ENCODE measurements at regions not wholly inside any gene's neighbourhood (a gene's known extent, or its start where the extent isn't known, plus 50 kb on each side); places are given as distances from the start of the nearest gene placed in this dataset.
A peak's percentile ranks its signal among the peaks of the same experiment; 100 is the strongest.

DNA sequence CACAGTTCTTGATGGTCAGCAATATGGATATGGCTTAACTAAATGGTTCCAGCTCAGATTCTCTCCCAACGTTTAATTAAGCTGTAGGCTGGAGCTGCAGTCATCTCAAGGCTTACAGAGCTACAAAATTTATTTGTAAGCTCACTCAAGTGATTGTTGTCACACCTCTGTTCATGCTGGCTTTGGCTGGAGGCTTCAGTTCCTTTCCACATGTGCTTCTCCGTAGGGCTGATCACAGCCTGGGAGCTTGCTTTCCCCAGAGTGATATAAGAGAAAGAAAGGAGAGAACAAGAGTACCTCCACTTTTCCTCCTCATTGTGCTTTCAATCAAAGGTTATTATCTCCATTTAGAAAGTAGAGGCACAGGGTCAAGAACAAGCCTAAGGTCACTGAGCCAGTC lies 182.7 kb upstream of the KCNN2 start:
- no peak for DNase-seq

DNA sequence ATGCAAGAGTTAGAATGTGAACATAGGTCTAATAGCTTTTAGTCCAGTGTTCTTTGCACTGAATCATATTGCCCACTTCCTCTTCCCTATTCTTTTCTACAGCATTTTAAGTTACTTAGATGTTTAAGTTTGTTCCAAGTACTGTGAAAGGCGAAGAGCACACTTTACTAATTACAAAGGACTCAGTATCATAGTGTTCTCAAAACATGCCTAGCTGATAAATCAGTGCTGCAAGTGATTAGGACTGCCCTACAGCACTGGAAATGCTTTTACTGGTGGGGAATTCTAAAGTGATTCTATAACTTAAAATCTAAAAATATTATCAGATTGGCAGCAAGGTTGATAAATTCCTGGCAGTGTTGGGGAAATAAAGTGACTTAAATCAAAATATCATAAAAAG lies 177.9 kb upstream of the KCNN2 start:
- no peak for DNase-seq

DNA sequence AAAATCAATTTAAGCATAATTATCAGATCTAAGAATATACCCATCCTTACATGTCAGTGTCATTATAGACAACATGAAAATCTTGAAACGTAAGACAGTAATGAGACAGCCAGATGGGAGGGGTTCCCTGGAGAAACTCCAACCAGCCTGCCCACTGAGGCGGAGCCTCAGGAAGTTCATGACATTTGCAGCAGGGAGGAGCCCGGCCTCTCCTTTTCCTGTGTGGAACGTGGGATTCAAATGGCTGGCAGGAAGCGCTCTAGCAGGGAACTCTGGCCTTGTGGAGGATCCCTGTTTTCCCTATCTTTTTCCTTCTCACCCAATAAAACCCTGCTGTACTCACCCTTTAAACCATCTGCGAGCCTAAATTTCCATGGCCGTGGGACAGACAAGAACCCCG lies 176.6 kb upstream of the KCNN2 start:
- DNase-seq = no peak

DNA sequence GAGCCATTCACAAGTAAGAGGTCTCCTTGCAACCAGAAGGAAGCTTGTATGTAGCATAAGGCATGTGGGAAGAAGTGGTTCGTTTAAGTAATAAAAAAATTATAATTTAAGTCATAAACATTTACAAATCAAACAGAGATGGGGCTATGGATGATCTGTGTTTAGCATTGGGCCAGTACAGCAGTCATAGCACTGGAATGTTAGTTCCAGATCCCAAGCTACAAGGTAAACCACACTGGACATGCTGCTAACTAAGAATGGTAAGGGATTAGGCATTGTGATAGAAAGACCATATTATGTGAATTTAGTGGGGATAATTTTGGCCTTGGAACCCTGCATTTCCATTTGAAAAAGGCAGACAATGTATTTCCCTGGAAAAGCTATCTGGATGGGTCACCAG lies 170.4 kb upstream of the KCNN2 start:
- no peak for DNase-seq

DNA sequence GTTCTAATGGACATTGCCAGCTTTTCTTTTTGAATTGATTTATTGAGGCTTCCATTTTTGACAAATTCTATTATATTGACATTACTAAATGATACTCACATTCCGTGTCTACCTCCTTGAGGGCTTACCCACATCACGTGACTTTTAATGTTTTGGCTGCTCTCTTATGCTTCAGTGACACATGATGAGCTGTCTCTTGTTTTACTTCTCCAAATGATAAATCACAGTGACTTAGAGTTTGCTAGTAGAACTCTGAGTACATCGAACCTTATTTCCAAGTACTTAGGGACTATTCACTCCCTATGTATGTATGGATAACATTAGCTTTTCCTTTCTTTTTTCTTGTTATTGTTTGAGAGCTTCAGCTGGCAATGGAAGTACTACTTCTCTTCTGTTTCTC lies 169.8 kb upstream of the KCNN2 start:
- no peak for DNase-seq

DNA sequence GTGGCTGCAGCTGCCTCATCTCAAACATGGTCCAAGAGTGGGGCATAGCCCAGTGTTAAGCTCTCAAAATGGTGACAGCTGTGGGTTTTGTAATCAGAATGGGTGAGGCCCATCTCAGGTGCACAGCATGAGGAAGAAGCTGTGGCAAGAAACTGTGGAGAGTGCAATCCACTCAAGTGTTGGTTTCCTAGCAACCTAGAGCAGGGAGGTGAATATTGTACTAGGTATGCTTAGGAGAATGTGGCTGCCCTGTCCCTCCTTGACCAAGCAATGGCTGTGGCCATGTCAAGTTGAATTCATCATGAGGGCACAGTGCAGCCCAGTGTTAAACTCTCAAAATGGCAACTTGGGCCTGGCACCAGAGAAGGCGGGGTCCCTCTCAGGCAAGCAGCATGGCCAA lies 160.5 kb upstream of the KCNN2 start:
- no peak for DNase-seq

DNA sequence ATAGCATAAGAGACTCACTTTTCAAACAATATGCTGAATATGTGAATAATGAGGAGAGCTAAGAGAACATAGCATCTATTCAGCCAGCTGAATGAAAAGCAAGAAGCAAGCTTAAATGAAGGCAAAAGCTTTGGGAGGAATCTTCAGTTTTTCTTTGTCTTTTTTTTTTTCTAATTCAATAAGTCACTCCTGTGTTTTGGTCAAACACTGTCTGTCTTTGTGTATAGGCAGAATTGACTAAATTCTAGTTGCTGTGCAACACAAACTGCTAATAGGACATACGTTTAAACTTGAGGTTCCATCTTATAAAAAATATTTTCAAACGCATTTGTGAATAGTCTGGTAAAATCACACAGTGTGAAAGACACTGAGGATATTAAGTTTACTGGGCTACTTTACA lies 156.9 kb upstream of the KCNN2 start:
- DNase-seq = no peak

DNA sequence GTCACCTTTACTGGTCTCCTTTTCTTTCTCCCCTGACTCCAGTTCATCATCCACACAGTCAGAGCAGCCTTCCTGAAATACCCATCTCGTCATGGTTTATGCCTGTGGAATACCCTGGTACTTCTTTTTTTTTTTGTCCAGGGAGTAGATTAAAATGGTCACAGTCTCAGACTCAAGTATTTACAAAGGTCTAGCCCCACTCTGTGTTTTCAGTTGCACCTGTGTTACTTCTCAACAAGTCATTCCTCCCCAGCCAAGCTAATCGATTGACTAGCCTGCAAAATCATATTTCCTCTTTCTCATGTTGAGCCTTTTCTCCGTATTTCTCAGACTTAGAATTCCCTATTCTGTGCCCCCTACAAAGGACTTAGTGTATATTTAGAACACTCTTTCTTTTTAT lies 155.2 kb upstream of the KCNN2 start:
- no peak for DNase-seq

DNA sequence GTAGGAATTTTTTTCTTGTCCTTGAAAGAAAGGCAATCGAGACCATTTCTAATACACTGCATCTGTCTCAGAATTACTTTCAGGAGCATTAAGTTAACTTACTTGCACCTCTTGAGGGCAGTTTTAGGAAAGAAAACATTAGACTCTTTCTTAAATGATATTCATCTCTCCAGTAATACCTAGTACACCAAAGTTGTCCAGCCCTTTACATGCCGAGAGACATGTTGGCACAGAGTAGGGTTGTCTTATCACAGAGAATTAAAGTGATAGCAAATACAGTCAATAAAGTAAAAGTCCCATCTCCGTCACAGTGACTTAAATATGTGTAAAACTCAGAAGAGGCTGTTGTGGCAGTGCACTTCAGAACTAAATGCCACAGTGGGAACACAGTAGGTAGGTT lies 154.3 kb upstream of the KCNN2 start:
- DNase-seq = no peak

DNA sequence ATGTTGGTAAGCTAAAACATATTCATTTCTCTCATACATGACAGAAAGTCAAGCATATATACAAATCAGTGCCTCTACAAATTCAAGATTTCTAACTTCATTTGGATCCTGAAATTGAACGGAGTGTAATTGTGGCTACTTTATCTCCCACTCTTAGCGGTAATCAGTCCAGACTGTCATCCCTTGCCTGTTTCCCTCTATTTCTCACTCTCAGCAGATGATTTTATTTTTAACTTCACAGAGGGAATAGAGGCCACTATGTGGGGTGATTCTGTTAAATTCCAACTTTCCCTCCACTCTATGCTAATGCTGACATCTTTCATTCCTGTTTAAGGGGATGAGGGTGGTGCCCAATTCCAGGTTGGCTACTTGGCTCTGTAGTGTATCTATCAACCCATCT lies 153.8 kb upstream of the KCNN2 start:
- no peak for DNase-seq

DNA sequence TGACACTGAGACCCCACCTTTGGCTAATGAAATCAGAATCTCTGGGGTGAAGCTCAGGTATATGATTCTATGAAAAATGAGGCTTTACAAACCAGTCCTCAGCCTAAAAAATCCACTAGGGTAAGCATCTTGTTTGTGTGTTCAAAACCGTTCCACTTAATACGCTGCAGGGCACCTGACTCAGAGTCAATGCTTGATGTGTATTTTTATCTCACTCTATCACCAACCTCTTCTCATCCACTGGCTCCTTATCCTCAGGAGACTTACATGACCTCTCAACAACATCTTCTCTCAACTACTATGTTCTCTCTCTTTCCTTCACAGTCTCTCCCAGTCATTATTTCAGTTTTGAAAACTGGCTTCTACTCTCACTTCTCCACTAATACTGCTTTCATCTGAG lies 153.3 kb upstream of the KCNN2 start:
- no peak for DNase-seq

DNA sequence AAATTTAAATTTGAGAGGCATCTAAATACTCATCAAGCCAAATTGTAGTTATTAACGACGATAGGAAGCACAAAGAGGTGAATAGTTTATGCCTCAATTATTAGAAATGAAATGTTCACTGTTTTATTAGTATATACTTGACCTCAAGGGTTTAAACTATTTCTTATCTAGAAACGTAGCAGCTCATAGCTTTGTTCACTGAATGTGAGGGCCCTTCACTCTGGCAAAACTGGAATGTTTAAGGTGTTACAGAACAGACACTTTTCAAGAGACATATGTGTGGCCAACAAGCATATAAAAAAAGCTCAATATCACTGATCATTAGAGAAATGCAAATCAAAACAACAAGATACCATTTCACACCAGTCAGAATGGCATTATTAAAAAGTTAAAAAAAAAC lies 151.2 kb upstream of the KCNN2 start:
- no peak for DNase-seq

DNA sequence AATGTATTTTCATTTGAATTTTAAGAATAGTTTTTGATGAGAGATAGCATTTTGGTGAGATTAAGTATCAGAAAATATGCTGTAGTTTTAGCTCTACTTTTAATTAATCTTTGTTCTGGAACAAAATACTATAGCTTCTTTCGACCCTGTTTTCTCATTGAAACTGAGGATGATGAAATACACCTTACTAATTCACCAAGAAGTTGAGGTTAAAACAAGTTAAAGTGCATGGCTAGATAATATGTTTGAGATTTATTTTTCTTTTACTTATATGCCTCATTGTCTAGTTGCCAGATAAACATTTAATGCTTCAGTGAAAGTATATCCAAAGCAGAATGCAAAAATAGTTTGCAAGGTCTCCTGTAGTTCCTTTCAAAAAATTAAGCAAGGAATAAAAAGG lies 140.1 kb upstream of the KCNN2 start:
- no peak for DNase-seq

DNA sequence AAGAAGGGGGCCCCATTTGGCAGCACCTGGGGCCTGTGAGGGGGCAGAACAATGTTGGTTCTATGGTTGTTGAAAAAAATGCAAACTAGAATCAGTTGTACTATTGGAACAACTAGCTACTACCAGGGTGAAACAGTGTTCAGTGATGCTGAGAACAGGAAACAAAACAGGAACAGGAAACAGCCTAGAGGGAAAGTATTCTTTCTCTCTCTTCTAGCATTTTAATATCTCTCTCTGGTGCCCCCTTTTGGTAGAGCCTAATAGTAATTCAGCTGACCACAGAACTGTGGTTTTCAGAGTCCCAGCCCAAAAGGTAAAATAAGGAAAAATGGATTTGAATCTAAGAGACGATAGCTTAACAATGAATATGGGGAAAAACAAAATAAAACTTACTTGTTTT lies 138.0 kb upstream of the KCNN2 start:
- peak; percentile 8 for DNase-seq

DNA sequence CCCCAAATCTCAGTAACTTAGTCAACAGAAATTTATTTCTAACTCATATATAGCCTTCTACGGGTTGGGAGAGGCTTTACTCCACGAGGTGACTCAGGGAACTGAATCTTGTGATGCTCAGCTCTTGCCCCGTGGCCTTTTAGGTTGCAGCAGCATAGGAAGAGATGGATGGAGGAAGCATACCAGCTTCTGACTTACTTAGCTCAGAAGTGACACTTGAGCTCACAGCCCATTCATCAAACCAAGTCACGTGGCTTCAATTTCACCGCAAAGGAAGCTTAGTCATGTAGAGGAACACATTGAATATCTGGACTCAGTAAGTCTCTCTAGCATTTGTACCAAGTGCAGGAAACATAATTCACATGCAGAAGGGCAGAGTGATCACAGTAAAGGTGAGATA lies 124.1 kb upstream of the KCNN2 start:
- peak; percentile 4 for DNase-seq

DNA sequence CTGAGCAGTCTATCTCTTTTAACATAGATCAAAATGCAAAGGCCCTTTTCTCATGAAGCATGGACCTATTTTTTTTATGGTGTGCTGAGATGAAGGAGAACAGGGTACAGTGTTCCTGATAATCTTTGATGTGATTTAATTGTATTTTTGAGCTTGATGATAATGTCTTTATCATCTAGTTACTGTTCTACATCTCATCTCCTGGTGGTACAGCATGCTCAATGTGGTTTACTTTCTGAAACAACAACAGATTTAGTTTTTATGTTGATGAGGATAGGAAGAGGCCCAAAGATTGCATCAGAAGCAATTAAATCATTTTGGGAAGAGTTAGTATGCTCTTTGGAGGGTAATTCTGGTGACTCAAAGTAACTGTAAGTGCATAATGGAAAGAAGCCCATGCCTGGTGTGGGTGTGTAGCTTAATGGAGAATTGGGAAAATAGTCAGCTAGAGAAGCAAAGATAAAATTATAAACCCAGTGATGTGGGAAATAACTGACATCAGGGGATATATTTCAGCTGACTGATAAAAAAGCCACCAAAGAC lies 123.0 kb upstream of the KCNN2 start:
- no peak for DNase-seq

DNA sequence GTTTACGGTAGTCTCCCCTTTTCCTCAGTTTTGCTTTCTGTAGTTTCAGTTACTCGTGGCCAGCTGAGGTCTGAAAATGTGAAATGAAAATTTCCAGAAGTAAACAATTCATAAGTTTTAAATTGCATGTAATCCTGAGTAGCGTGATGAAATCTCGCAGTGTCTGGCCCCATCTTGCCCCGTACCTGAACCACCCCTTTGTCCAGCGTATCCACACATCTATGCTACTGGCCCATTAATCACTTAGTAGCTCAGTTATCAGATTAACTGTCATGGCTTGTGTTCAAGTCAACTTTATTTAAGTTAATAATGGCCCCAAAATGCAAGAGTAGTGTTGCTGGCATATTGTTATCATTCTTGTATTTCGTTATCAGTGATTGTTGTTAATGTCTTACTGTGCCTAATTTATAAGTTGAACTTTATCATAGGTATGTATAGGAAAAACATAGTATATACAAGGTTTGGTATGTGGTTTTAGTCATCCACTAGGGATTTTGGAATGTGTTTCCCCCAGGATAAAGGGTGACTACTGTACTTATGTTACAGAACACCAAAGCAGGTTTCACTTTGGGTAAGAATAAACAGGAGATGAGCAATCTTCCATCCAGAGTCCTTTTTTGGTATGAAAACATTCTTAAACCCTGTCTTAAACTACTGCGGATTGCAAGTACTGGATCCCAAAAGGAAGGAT lies 118.4 kb upstream of the KCNN2 start:
- no peak for DNase-seq

DNA sequence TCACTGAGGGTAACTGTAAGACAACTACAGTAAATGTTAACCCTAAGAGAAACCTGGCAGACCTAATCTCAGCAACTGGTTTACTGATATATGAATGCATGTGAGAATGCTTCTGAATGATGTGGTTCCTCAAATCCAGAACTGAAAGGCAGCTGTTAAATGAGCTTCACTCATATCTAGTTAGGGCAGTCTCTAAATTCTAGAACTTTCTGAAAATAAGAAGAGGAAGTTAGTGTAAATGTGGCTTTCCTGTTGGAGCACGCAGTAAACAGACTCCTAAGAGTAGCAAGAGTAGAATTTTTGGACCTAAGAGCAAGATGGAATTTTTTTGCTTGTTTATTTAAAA lies 117.9 kb upstream of the KCNN2 start:
- DNase-seq = no peak

DNA sequence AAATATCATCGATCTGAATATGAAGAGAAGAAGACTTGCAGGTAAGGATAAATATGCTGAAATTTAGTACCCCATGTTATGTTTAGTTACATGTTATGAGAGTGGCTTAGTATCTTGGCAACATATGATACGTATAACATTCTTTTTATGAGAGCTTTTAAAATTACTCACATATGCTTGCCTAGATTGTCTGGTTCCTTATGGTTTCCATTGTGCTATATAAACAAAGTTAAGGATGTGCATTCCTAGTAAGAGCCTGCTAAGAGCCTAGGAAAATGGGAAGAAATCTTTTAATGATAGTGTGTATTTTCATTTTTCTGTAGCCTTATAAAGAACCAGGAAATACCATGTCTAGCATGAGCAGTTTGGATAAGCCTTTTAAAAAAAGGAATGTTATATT lies 112.0 kb upstream of the KCNN2 start:
- no peak for DNase-seq

DNA sequence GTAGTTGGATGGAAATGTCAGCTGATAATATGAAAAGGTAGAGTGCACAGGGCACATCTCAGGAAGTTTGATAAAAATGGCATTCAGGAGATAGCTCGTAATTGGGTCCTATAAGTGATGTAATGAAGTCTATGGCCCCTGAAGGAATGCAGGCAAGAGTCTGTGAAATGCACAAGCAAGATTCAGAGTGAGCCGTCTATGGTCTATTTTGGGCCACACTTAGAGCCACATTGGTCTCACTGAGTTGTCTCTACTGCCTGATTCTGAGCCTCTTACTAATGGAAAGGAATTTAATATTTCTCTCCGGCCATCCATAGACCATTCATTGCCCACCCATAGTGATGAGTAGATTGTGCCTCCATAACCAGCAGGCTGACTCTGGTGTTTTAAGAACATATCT lies 111.3 kb upstream of the KCNN2 start:
- DNase-seq = no peak

DNA sequence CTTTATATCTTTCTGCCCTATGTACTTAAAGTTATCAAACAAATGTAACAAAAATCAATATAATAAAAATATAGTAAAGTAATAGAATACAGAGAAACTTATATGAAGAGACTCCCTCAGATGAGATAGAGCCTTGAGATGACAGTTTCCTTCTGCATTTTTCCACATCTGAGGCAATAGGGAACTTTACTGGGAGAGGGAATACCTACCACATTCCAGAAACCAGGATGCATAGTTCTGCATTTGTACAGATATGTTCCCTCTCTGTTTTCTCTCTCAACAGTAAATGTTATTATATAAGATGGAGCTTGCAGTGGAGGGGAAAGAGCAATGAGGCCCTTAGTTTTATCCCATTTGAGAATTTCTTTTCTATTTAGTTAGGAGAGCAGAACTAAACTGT lies 109.6 kb upstream of the KCNN2 start:
- DNase-seq = no peak

DNA sequence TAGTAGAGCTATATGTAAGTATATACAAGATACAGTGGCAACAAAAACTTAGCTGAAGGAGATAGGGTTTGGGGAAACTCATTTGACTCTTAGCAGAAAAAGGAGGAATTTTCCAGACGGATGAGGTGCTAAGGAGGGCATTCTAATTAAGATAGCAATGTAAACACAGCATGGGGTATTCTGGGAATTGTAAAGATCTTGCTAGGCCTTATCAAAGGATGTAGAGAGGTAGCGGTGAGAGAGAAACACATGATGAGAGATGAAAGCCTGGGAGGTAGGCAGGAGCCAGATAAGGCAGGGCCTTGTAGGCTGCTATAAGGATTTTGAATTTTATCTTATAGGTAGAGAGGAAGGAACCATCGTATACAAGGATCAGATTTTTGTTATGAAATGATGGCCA lies 106.6 kb upstream of the KCNN2 start:
- DNase-seq = no peak

DNA sequence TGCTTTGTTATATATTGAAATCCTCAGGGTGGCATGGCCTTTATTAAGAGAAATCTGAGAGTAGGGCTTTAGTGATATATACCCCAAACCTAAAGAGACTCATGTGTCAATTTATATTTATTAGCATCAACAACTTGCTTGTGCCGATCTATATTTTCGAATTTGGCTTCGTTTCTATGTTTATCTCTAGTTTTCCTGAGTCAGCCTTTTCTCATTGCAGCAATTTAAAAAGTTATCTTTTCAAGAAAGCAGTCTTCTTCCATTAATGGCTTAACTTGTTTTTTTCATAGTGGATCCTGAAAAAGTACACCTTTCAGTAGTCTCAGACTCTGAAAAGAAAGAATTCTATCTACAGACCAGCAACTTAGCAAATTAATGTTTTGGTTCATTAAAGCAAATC lies 99.9 kb upstream of the KCNN2 start:
- DNase-seq = no peak

DNA sequence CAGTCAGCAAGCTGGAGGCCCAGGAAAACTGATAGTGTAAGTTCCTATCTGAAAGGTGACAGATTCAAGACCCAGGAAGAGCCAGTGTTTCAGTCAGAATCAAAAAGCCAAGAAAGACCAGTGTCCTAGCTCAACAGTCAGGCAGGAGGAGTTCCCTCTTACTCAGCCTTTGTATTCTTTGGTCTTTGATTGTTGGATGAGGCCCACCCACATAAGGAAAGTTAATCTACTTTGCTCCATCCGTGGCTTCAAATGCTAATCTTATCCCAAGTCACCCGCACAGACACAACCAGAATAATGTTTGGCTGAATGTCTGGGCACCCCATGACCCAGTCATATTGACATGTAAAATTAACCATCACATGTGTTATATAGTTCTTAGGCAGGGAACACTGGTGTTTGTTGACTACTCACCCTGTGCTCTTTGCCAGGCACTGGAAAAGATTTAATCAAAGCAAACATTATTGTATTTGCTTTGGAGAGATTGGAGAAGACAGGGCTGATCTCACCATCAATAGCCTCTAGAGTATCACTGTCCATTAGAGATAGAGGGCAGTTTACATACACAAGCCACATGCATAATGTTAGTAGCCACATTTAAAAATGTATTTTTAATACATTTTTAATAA lies 96.3 kb upstream of the KCNN2 start:
- DNase-seq = no peak

DNA sequence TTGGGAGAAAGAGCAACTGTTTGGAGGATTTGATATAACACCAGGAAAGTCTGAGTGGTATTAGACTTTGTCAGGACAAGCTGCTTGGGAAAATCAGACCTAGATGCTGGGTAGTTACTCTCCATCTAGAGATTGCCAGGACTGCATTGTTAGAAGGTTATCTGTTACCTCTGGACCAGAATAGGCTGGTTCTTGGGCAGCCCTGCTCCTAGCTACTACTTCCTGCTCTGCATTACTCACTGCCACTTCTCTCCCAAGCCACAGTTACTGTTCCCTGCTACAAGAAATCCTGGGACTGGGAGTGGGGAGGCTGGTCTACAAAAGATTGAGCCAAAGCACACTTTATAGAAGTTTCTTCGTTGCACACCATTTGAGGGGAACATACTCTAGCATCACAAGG lies 95.5 kb upstream of the KCNN2 start:
- DNase-seq = no peak

All from suppressor macrophage treated with lipopolysaccharide for 4 hours (primary cell).